A673 (cell line): ENCODE measurements at regions not wholly inside any gene's neighbourhood (a gene's known extent, or its start where the extent isn't known, plus 50 kb on each side); places are given as distances from the start of the nearest gene placed in this dataset.
"Not testable (repeated sequence)": the region's sequence is repeated elsewhere in the genome, so short reads cannot be mapped to it uniquely, and the experiment has no call there.

ENCODE experiments used
- BruUV-seq: library from RNA; stranded (reverse); fragments of 400-500 nt; replicated peaks from 2 replicates; lab custom pipeline; 2021; lab: Mats Ljungman, UMichigan
- CTCF ChIA-PET: fragments of 300-600 bp; sonication (Branson Sonifier 250); formaldehyde crosslinking; loops from one replicate; lab custom pipeline; 2022; ENCODE audit warnings: antibody characterized with exemption; lab: Charles Lee
- POLR2A ChIA-PET: fragments of 300-600 bp; sonication (Branson Sonifier 250); formaldehyde crosslinking; loops from one replicate; lab custom pipeline; 2022; ENCODE audit warnings: antibody characterized with exemption; ENCODE audit not compliant: low non-redundant PET; lab: Charles Lee
- DNase-seq: peaks from one replicate; pipeline ENCODE4 v3.0.0-alpha.2; 2015; ENCODE audit warnings: low spot score
- H3K27ac ChIP-seq: fragments of 200-600 bp; sonication (generic); 2 replicates; pipeline ENCODE4 v1.5.1; 2016; ENCODE audit warnings: mixed run types, low read depth, mild to moderate bottlenecking, mixed read lengths, antibody characterized with exemption, low read length; ENCODE audit not compliant: poor library complexity, severe bottlenecking
- H3K27me3 ChIP-seq: fragments of 200-600 bp; sonication (generic); replicated peaks from 2 replicates; pipeline ENCODE4 v1.6.1; 2017; ENCODE audit warnings: mixed run types, low read depth, mild to moderate bottlenecking, mixed read lengths, antibody characterized with exemption, low read length; ENCODE audit not compliant: insufficient read depth, poor library complexity
- H3K36me3 ChIP-seq: fragments of 200-600 bp; sonication (generic); 2 replicates; pipeline ENCODE4 v1.6.1; 2016; ENCODE audit warnings: mixed run types, mild to moderate bottlenecking, mixed read lengths, antibody characterized with exemption, low read length; ENCODE audit not compliant: insufficient read depth, poor library complexity, severe bottlenecking
- H3K4me1 ChIP-seq: fragments of 200-600 bp; sonication (generic); 2 replicates; pipeline ENCODE4 v1.6.1; 2017; ENCODE audit warnings: mixed run types, mild to moderate bottlenecking, mixed read lengths, antibody characterized with exemption, low read length; ENCODE audit not compliant: insufficient read depth, poor library complexity, severe bottlenecking
- H3K4me3 ChIP-seq: fragments of 200-600 bp; sonication (generic); 2 replicates; pipeline ENCODE4 v1.5.1; 2016; ENCODE audit warnings: low read depth, mixed run types, mild to moderate bottlenecking, mixed read lengths, low read length; ENCODE audit not compliant: poor library complexity, severe bottlenecking
- H3K9me3 ChIP-seq: fragments of 200-600 bp; sonication (generic); 2 replicates; pipeline ENCODE4 v1.6.1; 2016; ENCODE audit warnings: mixed run types, low read depth, mild to moderate bottlenecking, mixed read lengths, antibody characterized with exemption, low read length; ENCODE audit not compliant: poor library complexity, severe bottlenecking
- EZH2 ChIP-seq: fragments of 200-600 bp; sonication (generic); IDR thresholded peaks from 2 replicates; pipeline ENCODE4 v1.6.1; 2017; ENCODE audit warnings: borderline replicate concordance, low read depth, mild to moderate bottlenecking, mixed read lengths, antibody characterized with exemption, low read length; ENCODE audit not compliant: poor library complexity, severe bottlenecking
- intact Hi-C: fragments of 100-400 bp; cut with micrococcal nuclease; formaldehyde crosslinking; loops from one replicate; pipeline ENCODE4 v1.10.0; 2022; ENCODE audit not compliant: unreplicated experiment
- TF ChIP-seq, protein P1 (sequence below): fragments of 300-800, 200-600 bp; sonication (generic); conservative IDR thresholded peaks from 2 replicates; pipeline ENCODE4 v1.5.1; 2017; ENCODE audit warnings: low read depth, mild to moderate bottlenecking, antibody characterized with exemption, low read length, moderate library complexity, mixed read lengths

DNA sequence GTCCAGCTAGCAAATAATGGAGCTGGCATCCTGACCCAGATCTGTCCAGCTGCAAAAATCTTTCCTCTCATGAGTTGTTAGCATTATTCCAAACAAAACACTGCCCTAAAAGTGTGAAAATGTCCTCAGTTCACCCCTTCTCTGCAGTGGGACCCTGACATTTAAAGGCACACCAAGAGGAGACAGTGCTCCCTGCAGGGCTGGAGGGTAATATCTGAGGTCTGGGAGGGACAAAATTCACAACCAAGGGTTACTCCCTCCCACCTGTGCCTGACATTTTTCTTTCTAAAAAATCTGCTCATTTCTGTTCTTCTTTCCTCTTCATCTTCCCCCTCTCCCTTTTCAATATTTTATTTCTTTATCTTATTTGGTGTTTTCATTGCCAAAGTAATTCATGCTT, 258.6 kb downstream of the NPIPA8 start:
- BruUV-seq, H3K4me1 ChIP-seq, POLR2A ChIA-PET, DNase-seq, H3K4me3 ChIP-seq, H3K27ac ChIP-seq, H3K9me3 ChIP-seq, intact Hi-C loops, CTCF ChIA-PET, H3K27me3 ChIP-seq, H3K36me3 ChIP-seq: not testable (repeated sequence)

DNA sequence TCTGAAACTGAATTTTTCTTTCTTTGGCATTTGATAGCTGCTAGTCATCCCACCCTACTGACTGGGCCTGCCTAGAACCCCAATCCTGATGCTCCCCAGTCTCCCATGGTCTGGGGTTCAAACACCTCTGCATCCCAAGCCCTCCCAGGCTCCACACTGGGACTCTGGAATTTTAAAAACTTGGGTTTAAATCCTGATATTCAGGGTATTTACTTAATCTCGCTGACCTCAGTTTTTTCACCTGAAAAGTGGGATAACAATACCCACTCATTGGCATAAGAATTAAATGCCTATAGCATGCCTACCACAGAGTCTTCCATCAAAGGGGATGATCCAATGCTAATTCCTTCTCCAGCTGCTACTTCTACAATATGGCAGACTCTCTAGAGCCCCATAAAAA, 264.4 kb downstream of the NPIPA8 start:
- Histone ChIP-seq H3K9me3 (no peaks in the 10 kb centered on the region), H3K36me3 (no peaks in the 10 kb centered on the region), H3K27me3 (no peaks in the 10 kb centered on the region), H3K4me1 (no peaks in the 10 kb centered on the region), H3K27ac (no peak overlapping the region), H3K4me3 (no peak overlapping the region)
- ChIA-PET POLR2A (no interaction called here), CTCF (no interaction called here)
- intact Hi-C loops = no loop called here
- no TSS peak for BruUV-seq
- TF ChIP-seq, protein P1, sequence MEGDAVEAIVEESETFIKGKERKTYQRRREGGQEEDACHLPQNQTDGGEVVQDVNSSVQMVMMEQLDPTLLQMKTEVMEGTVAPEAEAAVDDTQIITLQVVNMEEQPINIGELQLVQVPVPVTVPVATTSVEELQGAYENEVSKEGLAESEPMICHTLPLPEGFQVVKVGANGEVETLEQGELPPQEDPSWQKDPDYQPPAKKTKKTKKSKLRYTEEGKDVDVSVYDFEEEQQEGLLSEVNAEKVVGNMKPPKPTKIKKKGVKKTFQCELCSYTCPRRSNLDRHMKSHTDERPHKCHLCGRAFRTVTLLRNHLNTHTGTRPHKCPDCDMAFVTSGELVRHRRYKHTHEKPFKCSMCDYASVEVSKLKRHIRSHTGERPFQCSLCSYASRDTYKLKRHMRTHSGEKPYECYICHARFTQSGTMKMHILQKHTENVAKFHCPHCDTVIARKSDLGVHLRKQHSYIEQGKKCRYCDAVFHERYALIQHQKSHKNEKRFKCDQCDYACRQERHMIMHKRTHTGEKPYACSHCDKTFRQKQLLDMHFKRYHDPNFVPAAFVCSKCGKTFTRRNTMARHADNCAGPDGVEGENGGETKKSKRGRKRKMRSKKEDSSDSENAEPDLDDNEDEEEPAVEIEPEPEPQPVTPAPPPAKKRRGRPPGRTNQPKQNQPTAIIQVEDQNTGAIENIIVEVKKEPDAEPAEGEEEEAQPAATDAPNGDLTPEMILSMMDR = no peak
- no peak for TF ChIP-seq EZH2
- DNase-seq = no peak

DNA sequence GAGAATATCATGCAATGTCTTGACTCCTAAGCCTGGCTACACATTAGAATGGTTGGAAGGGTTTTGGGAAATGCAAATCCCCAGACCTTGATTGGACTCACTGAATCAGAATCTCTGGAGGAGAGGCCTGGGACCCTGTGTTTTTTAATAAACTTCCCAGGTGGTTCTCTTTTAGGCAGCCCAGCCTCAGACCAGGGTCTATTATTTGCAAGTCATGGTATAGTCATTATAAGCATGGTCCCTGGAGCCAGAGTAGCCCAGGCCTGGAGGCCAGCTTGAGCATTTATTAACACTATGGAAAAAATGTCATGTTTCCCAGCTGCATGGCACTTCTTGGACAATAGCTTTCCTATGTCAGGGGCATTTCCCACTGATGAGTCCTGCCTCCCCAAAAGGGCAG, 266.9 kb downstream of the NPIPA8 start:
- Histone ChIP-seq H3K4me1 (no peaks in the 10 kb centered on the region), H3K4me3 (no peak overlapping the region), H3K9me3 (no peaks in the 10 kb centered on the region), H3K36me3 (no peaks in the 10 kb centered on the region), H3K27me3 (no peaks in the 10 kb centered on the region), H3K27ac (no peak overlapping the region)
- intact Hi-C loops = no loop called here
- CTCF ChIA-PET = no interaction called here
- no peak for TF ChIP-seq EZH2
- TF ChIP-seq, protein P1 = no peak
- POLR2A ChIA-PET = no interaction called here
- BruUV-seq = no TSS peak
- DNase-seq = no peak

DNA sequence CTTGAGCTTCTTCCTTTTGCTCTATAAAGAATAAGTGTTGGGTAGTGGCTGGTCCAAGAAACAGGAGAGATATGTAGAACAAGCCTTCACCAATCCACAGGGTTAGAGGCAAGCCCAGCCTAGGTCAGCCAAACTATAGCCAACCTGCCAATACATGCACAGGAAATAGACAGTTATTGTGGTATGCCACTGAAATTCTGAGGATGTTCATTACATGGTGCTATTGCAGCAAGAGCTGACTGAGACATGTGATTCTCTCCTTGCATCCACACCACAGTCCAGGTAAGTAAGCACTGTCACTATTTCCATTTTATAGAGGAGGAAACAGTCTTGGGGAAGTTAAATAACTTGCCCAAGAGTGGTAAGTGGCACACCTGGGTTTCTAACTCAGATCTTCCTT, 268.1 kb downstream of the NPIPA8 start:
- CTCF ChIA-PET = no interaction called here
- Histone ChIP-seq H3K9me3 (no peaks in the 10 kb centered on the region), H3K4me3 (no peak overlapping the region), H3K36me3 (no peaks in the 10 kb centered on the region), H3K27me3 (no peaks in the 10 kb centered on the region), H3K27ac (no peak overlapping the region), H3K4me1 (no peaks in the 10 kb centered on the region)
- POLR2A ChIA-PET = no interaction called here
- BruUV-seq = no TSS peak
- DNase-seq = no peak
- intact Hi-C loops = no loop called here
- no peak for TF ChIP-seq EZH2
- TF ChIP-seq, protein P1 = no peak
